8988T (cell line): ENCODE measurements at regions not wholly inside any gene's neighbourhood (a gene's known extent, or its start where the extent isn't known, plus 50 kb on each side); places are given as distances from the start of the nearest gene placed in this dataset.

Experiments
- DNase-seq: peaks from one replicate; pipeline ENCODE4 v3.0.0; 2011

GRCh38 chr15:61798631-61799030 is 261.6 kb downstream of the VPS13C start:
- DNase-seq: no peak

- no peak for DNase-seq
These were observed 264.2 kb downstream of the VPS13C start for GRCh38 chr15:61796056-61796455.

GRCh38 chr15:61794881-61795280 is 265.4 kb downstream of the VPS13C start:
- no peak for DNase-seq

GRCh38 chr15:61794276-61794675 is 266.0 kb downstream of the VPS13C start:
- DNase-seq: no peak

- DNase-seq: no peak
These were observed 275.5 kb downstream of the VPS13C start for GRCh38 chr15:61784734-61785133.

GRCh38 chr15:61780278-61780980 is 279.8 kb downstream of the VPS13C start:
- no peak for DNase-seq

GRCh38 chr15:61777689-61778088 is 282.6 kb downstream of the VPS13C start:
- DNase-seq: no peak

GRCh38 chr15:61769557-61769956 is 290.7 kb downstream of the VPS13C start:
- no peak for DNase-seq

GRCh38 chr15:61768131-61768530 is 292.1 kb downstream of the VPS13C start:
- DNase-seq: no peak

GRCh38 chr15:61764981-61765380 is 295.3 kb downstream of the VPS13C start:
- no peak for DNase-seq

- no peak for DNase-seq
These were observed 296.1 kb downstream of the VPS13C start for GRCh38 chr15:61764141-61764540.

GRCh38 chr15:61762676-61763075 is 297.6 kb downstream of the VPS13C start:
- no peak for DNase-seq

GRCh38 chr15:61759639-61760038 is 300.6 kb downstream of the VPS13C start:
- DNase-seq: no peak

- DNase-seq: no peak
These were observed 304.0 kb downstream of the VPS13C start for GRCh38 chr15:61756071-61756820.

GRCh38 chr15:61755467-61755866 is 304.8 kb downstream of the VPS13C start:
- DNase-seq: no peak

GRCh38 chr15:61753018-61753710 is 307.1 kb downstream of the VPS13C start:
- no peak for DNase-seq

GRCh38 chr15:61752001-61752400 is 308.2 kb downstream of the VPS13C start:
- DNase-seq: no peak

GRCh38 chr15:61750271-61751084 is 309.8 kb downstream of the VPS13C start:
- DNase-seq: no peak

GRCh38 chr15:61749169-61749568 is 311.1 kb downstream of the VPS13C start:
- DNase-seq: no peak

GRCh38 chr15:61748529-61748928 is 311.7 kb downstream of the VPS13C start:
- no peak for DNase-seq

GRCh38 chr15:61746589-61746988 is 313.7 kb downstream of the VPS13C start:
- no peak for DNase-seq

GRCh38 chr15:61743345-61743909 is 316.8 kb downstream of the VPS13C start:
- no peak for DNase-seq

- DNase-seq: no peak
These were observed 317.7 kb downstream of the VPS13C start for GRCh38 chr15:61742591-61742990.
